Iris pigment epithelial cell (primary cell): ENCODE measurements at regions not wholly inside any gene's neighbourhood (a gene's known extent, or its start where the extent isn't known, plus 50 kb on each side); places are given as distances from the start of the nearest gene placed in this dataset.

Experiments used
- DNase-seq: peaks from one replicate; pipeline ENCODE4 v3.0.0-alpha.2; 2011; ENCODE audit warnings: low read depth

- DNase-seq: no peak
Observed at GRCh38 chr10:71124921-71125748, 87.2 kb upstream of the UNC5B start.

GRCh38 chr10:71125749-71126107 lies 86.6 kb upstream of the UNC5B start:
- no peak for DNase-seq

- no peak for DNase-seq
Observed at GRCh38 chr10:71126432-71126831, 85.9 kb upstream of the UNC5B start.

GRCh38 chr10:71127104-71127503 lies 85.3 kb upstream of the UNC5B start:
- no peak for DNase-seq

- DNase-seq: no peak
Observed at GRCh38 chr10:71127773-71128172, 84.6 kb upstream of the UNC5B start.

GRCh38 chr10:71128311-71128980 lies 83.9 kb upstream of the UNC5B start:
- DNase-seq: peak; percentile 5

GRCh38 chr10:71131096-71131495 lies 81.3 kb upstream of the UNC5B start:
- DNase-seq: no peak

GRCh38 chr10:71131508-71132088 lies 80.8 kb upstream of the UNC5B start:
- no peak for DNase-seq

GRCh38 chr10:71132321-71132810 lies 80.0 kb upstream of the UNC5B start:
- DNase-seq: no peak

- DNase-seq: no peak
Observed at GRCh38 chr10:71133710-71134686, 78.4 kb upstream of the UNC5B start.

GRCh38 chr10:71134732-71135211 lies 77.6 kb upstream of the UNC5B start:
- no peak for DNase-seq

GRCh38 chr10:71135236-71135635 lies 77.1 kb upstream of the UNC5B start:
- no peak for DNase-seq

GRCh38 chr10:71136036-71136721 lies 76.2 kb upstream of the UNC5B start:
- no peak for DNase-seq

- DNase-seq: no peak
Observed at GRCh38 chr10:71137701-71138100, 74.7 kb upstream of the UNC5B start.

- no peak for DNase-seq
Observed at GRCh38 chr10:71138166-71138830, 74.1 kb upstream of the UNC5B start.

- no peak for DNase-seq
Observed at GRCh38 chr10:71141528-71141927, 70.8 kb upstream of the UNC5B start.

- no peak for DNase-seq
Observed at GRCh38 chr10:71143170-71143569, 69.2 kb upstream of the UNC5B start.

- no peak for DNase-seq
Observed at GRCh38 chr10:71143610-71144009, 68.8 kb upstream of the UNC5B start.

- DNase-seq: no peak
Observed at GRCh38 chr10:71144824-71145223, 67.5 kb upstream of the UNC5B start.

- DNase-seq: no peak
Observed at GRCh38 chr10:71145352-71145945, 66.9 kb upstream of the UNC5B start.
